ENCODE measurements at regions not wholly inside any gene's neighbourhood (a gene's known extent, or its start where the extent isn't known, plus 50 kb on each side); places are given as distances from the start of the nearest gene placed in this dataset.
A peak's percentile ranks its signal among the peaks of the same experiment; 100 is the strongest.
"Not testable (repeated sequence)": the region's sequence is repeated elsewhere in the genome, so short reads cannot be mapped to it uniquely, and the experiment has no call there.

DNA sequence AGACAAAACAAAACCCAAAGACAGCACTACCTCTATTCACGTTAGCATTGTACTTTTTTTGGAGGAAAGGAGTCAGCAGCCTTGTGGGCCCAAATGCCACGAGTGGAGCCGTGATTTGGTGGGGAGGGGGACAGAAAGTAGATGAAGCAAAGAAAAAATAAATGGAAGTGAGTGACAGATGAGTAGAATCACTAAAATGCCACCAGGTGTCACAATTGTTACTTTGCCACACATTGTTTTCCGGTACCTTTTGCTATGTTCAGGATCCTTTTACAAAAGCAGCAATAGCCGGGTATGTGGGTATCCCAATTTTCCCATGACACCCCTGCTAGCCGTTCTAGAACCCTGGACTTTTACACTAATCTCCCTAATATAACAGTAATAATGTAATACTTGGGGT lies 85.0 kb upstream of the AK4 start:
- DNase-seq (ENCODE audit: low spot score) = peak; percentile 35

- no peak for DNase-seq (ENCODE audit: low spot score)
Measured at GRCh38 chr1:65064981-65065380, 83.0 kb upstream of the AK4 start.

GRCh38 chr1:65065524-65066418 lies 82.2 kb upstream of the AK4 start:
- DNase-seq (ENCODE audit: low spot score) = peak; percentile 61

- no peak for DNase-seq (ENCODE audit: low spot score)
Measured at GRCh38 chr1:65066419-65066765, 81.6 kb upstream of the AK4 start.

- peak; percentile 68 for DNase-seq (ENCODE audit: low spot score)
Measured at GRCh38 chr1:65066766-65067490, 81.1 kb upstream of the AK4 start.

- DNase-seq (ENCODE audit: low spot score) = peak; percentile 44
Measured at GRCh38 chr1:65067491-65068201, 80.4 kb upstream of the AK4 start.

- DNase-seq (ENCODE audit: low spot score) = peak; percentile 32
Measured at GRCh38 chr1:65068202-65069010, 79.6 kb upstream of the AK4 start.

DNA sequence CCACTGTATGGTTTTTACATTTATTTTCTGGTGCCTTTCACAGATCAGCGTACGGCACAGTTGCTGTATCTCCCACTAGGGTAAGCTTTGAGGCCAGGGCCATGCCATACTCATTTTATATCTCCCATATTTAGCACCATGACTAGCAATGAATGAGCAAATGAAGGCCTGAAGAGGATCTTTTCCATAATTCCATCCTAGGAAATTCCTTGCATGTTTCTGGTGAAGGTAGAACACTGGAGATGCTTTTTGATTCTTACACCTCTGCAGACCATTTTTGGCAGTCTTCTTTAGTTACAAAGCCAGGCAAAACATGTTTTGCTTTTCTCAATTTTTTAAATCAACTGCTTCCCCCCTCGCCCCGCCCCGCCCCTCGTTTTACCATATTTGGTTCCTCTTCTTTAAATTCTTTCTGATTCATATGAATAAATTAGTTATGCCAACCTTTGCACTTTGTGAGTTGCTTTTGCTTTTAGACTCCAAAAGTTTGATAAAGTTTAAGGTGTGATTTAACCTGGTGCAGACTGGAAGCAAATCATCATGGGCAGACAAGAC lies 78.9 kb upstream of the AK4 start:
- DNase-seq (ENCODE audit: low spot score) = no peak

DNA sequence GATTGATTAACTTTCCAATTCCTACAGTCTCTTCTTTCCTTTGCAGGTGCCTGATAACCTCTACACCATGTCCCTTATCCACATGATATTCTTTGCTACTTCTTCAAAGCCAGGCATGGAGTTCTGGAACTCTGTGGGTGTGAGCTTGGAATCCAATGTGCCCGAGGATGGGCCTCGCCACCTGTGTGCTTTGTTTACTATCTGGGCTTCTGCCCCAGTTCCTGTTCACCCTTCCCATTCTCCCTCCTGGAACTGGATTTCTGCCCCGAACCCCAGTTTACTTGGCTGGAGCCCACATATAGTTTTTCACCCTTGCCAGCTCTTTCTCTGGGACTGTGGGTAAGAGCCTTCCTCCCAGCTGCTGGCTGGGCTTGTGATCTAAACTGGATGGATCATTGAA lies 75.2 kb upstream of the AK4 start:
- DNase-seq (ENCODE audit: low spot score) = no peak

DNA sequence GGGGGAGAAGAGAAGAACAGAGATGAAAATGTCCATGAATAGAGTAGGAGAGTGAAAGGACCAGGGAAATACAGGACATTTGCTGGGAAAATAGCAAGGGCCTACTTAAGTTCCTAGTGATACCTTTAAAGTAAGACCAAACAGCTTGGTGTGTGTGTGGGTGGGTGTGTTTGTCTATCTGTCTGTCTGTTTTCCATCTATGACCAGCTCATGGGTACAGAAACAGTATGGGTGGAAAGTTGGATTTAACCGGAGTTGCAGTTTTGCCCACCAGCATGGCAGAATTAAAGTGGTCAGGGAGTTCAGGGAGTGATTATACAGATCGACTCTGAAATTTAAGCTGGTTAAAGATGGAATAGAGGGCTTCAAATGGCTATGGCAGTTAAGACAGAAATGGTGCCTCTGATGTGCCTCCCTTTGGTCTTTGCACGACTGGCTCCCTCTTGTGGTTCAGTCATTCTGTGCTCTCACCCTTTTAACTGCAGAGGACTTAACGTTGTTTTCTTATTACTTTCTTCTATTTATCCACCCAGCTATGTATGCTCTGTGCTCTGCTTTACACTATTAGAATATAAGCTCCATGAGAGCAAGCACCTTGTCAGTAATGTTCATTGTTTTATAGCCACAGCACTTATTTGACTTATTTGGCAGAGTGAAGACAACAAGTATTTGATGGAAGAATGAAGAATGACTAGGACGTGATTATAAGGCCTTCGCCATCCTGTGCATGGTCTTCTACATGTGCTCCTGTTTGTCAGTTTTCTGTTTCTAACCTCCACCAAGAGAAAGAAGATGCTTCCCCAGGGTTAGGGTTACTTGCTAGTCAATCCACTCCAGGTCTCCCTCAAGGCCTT lies 72.7 kb upstream of the AK4 start:
- DNase-seq (ENCODE audit: low spot score) = peak; percentile 59

DNA sequence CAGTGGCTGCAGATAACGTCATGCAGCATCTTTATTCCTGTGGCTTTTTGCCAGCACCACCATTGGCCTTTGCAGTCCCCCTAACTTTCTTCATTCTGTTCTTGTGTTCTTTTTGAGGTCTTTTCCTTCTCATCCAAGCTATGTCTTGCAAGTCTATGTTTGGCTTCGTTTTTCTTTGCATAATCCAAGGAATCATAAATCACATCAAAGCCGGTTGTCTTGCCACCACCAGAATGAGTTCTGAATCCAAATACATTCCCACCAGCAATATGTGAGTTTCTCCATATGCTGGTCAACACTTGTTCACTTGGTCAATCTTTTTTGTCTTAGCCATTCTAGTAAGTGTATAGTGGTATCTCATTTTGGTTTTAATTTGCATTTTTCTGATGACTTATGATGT lies 70.6 kb upstream of the AK4 start:
- no peak for DNase-seq (ENCODE audit: low spot score)

GRCh38 chr1:65079941-65080340 lies 68.1 kb upstream of the AK4 start:
- no peak for DNase-seq (ENCODE audit: low spot score)

DNA sequence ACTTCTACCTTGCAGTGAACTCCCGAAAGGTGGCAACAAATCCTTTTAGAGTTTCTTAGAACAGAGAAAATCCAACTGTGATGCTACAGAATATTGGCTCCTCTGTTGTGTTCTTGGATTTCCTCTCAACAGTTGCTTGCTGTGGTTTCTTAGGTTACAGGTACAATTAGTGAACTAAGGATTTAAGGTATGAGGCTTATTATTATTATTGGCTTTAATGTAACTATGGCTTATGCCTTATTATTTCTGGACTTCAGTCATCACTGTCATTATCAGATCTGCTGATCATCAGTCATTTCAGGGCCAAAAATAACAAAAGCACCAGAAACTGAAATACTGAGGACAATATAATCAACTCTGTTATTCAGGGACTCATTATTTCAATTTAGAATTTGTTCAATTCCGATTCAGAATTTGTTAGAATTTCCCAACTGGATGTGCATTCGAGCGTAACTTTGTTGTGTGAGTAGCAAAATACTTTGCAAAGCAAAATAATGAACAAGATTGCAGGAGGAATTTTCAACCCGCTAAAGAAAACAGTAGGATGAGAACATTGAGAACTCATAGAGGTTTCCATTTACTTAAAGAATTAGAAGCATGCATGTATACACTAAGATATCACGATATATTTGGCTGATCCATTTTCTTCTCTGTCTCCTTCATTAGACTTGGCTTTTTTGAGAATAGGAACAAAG lies 65.5 kb upstream of the AK4 start:
- DNase-seq (ENCODE audit: low spot score) = no peak

DNA sequence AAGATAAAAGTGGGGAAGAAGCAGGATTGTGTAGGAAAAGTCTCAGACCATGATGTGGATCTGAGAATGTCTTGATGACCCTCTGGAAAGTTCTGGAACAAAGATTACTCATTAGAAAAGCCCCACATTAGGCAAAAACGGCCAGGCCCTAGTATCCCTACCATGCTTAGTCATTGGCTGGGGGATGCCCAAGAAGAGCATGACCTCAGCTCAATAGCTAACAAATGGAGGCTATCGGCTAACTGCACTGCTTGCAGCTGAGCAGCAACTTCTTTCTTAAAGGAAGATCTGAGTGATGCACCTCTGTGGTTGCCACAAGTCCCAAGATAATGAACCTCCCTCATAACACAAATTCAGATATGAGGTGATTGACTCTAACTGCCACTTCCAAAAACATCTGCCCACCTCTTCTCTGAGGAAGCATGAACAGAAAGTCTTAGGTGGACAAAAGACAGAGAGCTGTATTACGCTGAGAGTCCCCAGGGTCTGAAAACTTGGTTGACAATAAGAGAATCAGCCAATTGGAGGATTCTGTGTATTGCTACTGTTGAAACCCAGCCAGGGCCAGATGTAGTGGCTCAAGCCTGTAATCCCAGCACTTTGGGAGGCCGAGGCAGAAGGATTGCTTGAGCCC lies 64.6 kb upstream of the AK4 start:
- DNase-seq (ENCODE audit: low spot score) = no peak

DNA sequence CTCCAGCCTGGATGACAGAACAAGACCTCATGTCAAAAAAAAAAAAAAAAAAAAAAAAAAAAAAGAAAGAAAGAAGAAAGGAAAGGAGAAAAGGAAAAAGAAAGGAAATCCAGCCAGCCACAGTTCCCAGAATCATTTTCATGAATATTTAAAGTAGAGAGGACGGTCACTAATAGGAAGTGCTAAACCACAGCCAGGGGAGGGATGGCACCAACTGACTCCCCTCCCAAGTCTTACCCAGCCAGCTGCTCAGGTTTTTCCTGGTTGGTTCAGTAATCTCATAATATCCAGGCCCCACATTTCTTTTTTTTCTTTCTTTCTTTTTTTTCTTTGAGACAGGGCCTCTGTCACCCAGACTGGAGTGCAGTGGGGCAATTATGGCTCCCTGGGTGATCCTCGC lies 63.9 kb upstream of the AK4 start:
- no peak for DNase-seq (ENCODE audit: low spot score)

DNA sequence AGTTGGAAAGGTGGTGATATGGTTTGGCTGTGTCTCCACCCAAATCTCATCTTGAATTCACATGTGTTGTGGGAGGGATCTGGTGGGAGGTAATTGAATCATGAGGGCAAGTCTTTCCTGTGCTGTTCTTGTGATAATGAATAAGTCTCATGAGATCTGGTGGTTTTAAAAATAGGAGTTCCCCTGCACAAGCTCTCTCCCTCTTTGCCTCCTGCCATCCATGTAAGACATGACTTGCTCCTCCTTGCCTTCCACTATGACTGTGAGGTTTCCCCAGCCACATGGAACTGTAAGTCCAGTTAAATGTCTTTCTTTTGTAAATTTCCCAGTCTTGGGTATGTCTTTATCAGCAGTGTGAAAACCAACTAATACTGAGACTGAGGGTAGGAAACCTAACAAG lies 60.5 kb upstream of the AK4 start:
- not testable (repeated sequence) for DNase-seq (ENCODE audit: low spot score)

GRCh38 chr1:65090406-65090805 lies 57.6 kb upstream of the AK4 start:
- DNase-seq (ENCODE audit: low spot score) = peak; percentile 17

GRCh38 chr1:65092691-65093090 lies 55.3 kb upstream of the AK4 start:
- no peak for DNase-seq (ENCODE audit: low spot score)

GRCh38 chr1:65097076-65097475 lies 50.9 kb upstream of the AK4 start:
- no peak for DNase-seq (ENCODE audit: low spot score)

Measured in HuH-7 (cell line).